Left lobe of liver (tissue), 2 donors: ENCODE measurements at regions not wholly inside any gene's neighbourhood (a gene's known extent, or its start where the extent isn't known, plus 50 kb on each side); places are given as distances from the start of the nearest gene placed in this dataset.

ENCODE experiments used
- ATAC-seq: fragments of 200-7000 bp; cut with Tn5 transposase; one replicate; pipeline ENCODE4 v1.9.1; 2020; ENCODE audit warnings: mild to moderate bottlenecking, moderate library complexity
- DNase-seq: peaks from one replicate; pipeline ENCODE4 v3.0.0-alpha.2; 2020; ENCODE audit warnings: low spot score
- donor health status: DM: no; HTN: no; CAD: no; lungs with moderate emphysema.
- donor health status: DM: no; HTN: yes; CAD: no.

DNA sequence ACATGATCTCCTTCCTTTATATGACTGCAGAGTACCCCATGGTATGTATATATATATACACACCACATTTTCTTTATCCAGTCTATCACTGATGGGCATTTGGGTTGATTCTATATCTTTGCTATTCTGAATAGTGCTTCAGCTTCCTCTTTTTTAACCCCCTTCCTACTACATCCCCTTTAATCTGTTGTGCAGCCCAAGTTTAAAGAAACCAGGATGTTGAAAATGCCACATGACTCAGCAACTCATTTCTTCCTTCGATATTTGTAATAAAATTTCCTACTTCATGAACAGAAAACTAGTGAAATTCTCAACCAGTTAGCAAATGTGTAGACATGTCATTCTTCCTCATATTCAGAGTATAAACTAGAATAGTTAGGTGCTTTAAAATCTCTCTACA is 1245.7 kb upstream of the SORCS1 start:
- ATAC-seq, result no peak
- no peak for DNase-seq

DNA sequence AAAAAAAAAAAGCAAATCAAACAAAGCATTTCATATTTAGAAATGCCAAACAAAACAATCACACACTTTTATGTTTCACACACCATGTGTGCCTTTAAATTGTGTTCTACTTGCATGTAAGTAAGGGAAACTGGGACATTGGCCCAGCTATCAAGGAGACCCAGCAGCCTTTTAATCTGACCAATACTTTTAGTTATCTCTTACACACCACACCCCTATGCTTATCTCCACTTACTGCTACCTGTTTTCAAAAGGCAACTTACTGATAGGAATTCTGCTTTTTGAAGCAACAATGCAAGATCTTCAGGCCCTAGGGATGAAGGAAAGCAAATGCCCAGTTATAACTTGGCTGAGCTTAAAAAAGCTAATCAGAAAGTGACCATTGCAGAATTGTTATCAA is 1244.8 kb upstream of the SORCS1 start:
- ATAC-seq (no peak), DNase-seq (no peak)

DNA sequence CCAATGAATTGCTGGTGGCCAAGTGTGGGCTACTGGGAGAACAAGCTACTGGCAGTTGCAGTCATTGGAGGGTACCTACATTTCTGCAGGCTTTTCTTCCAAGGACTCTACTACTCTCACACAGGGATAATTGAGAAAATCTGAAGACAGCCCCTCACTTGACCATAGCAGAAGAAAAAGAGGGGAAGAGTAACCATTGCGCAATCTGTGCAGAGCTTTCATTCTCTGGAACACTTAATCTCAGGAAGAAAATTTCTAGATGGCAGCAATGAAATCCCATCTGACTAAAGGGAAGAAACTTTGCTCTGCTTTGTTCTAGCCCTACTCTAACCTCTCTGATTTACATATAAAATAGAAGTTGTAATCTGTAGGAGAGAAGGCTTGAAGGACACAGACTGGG is 1239.6 kb upstream of the SORCS1 start:
- no peak for DNase-seq
- ATAC-seq, result no peak

DNA sequence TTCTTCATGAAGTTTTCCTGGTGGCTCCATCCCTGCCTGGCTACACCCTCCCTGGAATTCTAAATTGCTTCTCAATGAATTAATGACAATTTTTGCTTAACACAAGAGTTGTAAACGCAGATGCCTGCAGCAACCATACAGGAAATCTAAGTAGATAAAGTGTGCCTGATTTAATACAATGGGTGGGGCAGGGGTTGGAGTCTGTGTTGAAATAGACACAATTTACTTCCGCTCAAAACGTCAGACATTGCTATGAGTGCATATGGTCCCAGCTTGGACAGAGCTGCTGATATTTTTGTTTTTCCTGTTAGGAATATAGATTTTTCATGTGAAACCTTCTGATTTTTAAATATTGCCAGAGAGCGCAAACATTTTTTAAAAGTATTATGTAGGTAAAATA is 1235.0 kb upstream of the SORCS1 start:
- DNase-seq, result no peak

DNA sequence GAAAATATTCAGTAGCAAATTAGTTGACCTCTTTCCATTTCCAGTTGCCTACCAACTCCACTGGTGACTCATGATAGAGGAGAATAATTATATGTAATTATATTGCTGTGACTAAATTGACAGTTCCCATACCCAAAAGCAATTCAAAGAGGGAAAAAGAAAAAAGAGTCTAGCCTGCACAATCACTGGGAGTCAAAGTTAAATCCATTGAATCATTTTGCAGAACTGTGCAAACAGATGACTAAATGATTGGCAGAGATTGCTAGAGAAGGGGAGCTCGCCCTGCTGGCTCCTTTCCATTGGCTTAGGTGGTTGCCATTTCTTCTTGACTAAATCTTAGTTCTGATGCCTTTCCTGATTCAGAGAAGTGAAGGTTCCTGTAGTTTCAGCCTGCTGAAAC is 1228.6 kb upstream of the SORCS1 start:
- ATAC-seq, result no peak
- no peak for DNase-seq

More for the DNA sequence above, 1235.0 kb upstream of the SORCS1 start:
- no peak for ATAC-seq

DNA sequence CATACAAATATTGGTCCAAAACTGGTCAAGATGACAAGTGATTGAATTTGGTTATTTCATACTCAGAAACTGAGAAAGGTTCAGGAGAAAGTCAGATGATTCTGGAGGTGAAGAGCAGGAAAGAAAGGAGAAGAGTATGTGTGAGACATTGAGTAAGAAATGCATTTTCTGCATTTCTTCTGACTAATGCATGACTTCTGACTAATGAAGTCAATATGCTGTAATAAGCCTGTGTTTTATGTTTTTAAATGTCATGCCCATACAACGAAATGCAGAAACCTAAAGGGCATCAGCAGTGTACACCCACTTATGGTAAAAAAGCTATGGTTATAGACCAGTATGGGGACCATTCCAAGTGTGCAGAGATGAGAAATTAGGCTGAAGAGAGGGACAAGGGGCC is 1227.8 kb upstream of the SORCS1 start:
- ATAC-seq (no peak), DNase-seq (no peak)

DNA sequence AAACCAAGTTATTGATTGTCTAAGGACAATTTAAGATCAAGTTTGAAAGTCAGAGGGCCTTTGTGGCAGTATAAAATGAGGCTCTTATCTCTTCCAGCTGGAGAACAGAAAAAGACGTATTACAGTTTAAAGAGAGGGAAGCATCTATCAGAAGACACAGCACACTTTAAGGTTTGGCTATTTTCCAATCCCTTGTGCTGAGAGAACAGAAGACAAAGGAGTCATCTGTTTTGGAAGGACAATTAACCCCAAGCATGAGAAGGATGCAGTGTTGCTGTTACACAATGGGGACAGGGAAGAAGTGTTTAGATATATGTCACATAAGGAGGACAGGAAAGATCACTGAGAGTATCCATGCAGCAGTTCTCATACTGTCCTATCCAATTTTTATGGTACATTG is 1224.2 kb upstream of the SORCS1 start:
- DNase-seq, result no peak
- ATAC-seq, result no peak

DNA sequence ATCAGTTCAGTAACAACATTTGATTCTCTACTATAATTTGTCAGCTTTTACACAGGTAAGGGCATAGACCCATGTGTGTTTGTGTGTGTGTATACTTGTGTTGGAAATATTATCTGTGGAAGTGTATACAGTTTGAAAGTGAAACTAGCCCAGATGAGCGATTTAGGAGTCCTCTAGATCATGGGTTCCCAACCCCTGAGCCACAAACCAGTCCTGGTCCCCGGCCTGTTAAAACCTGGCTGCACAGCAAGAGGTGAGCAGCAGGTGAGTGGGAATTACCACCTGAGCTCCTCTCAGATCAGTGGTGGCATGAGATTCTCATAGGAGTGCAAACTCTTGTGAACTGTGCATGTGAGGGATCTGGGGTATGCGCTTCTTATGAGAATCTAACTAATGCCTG is 1221.5 kb upstream of the SORCS1 start:
- ATAC-seq, result no peak
- no peak for DNase-seq

DNA sequence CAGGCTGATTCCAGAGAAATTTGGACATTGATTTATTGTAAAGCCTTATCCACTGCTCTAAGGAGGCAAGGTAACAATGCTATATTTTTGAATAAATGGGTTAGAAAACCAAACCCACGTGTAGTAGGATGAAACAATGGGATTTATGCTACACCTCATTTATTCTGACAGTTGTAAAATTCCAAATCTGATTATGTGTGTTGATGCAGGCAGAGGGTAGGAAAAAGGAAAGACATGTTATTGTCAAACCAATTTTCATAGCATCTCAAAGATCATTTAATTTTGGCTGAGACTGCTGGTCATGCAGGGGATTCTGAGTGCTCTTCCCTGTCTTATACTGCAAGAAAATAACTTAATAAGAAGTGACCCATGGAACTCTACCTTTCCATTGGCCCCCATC is 1219.9 kb upstream of the SORCS1 start:
- no peak for DNase-seq
- ATAC-seq, result no peak

DNA sequence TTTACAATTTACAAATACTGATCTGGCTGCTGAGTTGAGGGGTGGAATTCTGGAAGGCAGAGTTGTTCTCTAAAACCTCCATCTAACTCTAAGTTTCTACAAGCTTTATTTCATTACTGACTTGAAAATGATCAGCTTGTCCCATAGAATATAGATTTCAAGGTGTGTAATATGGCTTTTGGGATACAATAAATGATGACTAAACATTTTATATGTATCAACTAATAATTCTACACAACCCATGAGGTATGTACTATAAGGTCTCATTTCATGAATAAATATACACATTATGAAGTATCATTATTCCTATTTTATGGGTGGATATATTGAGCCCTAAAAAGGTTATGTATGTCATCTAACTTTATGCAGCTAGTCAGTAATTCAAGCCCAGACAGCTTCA is 1214.3 kb upstream of the SORCS1 start:
- DNase-seq (no peak), ATAC-seq (no peak)

DNA sequence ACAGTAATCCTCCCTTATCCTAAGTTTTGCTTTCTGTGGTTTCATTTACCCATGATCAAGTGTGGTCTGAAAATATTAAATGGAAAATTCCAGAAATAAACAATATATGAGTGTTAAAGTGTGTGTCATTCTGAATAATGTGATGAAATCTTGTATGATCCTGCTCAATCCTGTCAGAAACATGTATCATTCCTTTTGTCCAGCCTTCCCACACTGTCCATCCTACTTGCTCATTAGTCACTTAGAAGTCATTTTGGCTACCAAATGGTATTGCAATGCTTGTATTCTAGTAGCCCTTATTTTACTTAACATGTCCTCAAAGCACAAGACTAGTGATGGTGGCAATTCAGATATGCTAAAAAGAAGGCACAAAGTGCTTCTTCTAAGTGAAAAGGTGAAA is 1211.2 kb upstream of the SORCS1 start:
- DNase-seq (no peak), ATAC-seq (no peak)

DNA sequence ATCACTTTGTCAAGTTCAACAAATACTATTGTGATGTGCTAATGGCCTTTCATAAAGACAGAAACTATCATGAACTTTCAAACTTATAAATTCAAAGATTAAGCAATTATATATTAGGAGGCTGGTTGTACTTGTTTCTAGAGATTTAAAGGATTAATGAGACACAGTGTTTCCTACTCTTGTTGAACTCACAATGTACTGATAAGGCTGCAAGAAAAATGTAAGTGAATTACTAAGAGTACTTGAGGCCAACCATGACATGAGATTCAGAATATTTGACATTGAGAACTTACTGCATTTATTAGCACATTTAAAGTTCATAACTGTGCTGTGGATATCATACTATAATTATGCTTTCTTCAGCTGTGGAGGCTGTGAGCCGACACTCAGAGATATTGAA is 1210.5 kb upstream of the SORCS1 start:
- ATAC-seq, result no peak
- DNase-seq, result no peak

DNA sequence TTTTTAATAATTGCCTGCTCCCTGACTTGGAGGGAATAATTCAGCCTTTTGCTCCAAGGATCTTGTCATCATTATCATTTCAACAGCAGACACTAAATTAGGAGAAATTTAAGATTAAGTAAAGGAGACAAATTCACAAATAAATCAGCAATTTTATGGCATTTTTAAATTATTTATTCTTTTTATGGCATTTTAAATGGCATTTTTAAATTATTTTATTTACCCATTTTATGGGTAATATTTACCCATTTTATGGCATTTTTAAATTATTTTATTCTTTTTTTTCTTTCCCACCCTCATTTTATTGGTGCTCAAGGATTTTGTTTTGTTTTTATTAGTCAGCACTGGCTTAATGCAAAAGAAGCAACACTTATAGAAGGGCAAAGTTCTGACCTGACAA is 1201.0 kb upstream of the SORCS1 start:
- DNase-seq (no peak), ATAC-seq (no peak)

DNA sequence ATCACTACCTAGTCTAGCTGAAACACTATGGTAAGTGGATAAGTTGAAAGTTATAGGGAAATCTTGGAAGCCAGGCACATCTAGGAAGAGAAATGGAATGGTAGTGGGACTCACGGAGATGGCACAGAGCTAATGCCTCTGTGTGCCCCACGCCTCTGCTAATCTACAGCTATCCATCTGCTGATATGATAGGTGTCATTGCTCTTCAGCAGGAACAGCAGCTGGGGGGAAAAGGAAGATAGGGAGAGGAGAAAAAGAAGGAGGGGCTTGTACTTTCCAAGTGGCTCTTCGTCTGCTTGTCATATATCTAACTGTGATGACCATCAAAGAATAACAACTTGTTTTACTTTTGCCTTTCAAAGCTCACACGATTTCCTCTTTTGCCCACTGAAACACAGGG is 1199.1 kb upstream of the SORCS1 start:
- no peak for DNase-seq

DNA sequence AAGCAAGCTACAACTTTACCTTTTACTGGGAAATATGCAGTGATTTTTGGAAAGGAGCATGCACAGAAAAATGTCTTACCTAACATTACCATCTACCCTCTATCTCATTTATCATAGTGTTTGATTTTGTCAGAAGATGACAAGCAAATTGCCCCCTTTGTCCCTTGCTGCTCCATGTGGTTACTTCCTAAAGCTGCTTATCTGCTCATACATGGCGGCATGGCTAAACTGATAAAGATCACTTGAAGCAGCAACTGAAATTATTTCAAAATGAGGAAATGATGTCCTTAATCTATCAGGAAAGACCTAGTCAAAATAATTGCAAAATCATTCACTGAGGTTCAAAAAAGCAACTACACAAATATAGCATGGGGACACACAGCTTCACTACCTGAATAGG is 1198.5 kb upstream of the SORCS1 start:
- ATAC-seq (no peak), DNase-seq (no peak)

More for the DNA sequence above, 1199.1 kb upstream of the SORCS1 start:
- ATAC-seq, result no peak

DNA sequence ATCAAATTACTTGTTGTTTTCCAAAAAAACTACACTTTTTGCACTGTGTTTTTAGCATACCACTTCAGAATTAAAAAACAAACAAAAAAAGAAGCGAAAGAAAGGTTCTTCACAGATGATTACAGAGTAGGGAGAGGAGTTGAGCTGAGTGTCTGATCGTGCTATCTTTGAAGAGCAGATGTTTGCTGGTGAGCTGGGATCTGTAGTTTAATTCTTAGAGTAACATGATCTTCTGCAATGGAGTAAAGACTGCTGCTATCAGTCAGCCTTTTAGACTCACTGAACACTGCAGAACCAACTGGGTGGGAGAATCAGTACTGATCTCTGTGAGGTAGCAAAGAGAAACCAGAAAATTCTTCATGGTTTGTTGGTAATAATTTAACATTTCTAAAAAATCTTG is 1197.8 kb upstream of the SORCS1 start:
- DNase-seq (no peak), ATAC-seq (no peak)

DNA sequence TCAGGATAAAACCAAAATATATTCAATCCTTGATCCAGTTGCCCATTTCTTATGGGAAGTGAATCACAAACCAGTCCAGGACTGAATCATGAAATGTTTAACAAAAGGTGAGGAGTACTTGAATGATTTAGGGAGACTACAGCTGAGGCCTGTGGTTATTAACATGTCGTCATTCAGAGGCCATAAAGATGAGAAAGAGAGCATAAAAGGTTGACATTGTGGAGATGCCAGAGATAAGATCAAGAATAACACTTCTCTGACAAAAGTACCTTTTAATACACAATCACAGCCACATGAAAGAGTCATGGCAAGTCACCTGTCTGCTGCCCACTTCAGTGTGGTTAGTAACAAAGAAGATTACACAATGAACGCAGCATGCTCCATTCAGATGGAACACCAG is 1195.7 kb upstream of the SORCS1 start:
- no peak for DNase-seq
- ATAC-seq, result no peak

DNA sequence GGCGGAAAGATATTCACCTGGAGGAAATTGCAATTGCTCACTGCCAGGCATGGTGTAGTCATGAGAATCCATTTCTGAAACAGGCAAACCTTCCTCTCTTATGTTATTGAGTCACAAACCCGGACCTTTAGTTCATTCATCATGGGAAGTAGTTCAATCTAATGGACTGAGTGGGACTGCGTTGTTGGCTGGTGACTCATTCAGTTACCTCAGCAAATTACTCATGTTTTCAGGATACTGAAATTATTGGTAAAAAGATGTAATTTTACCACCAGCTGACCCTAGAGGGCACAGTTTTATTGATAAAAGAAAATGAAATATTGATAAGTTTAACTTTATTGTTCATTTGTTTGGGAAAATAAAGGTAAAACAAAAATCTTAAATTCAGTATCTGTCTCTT is 1194.4 kb upstream of the SORCS1 start:
- ATAC-seq (no peak), DNase-seq (no peak)

DNA sequence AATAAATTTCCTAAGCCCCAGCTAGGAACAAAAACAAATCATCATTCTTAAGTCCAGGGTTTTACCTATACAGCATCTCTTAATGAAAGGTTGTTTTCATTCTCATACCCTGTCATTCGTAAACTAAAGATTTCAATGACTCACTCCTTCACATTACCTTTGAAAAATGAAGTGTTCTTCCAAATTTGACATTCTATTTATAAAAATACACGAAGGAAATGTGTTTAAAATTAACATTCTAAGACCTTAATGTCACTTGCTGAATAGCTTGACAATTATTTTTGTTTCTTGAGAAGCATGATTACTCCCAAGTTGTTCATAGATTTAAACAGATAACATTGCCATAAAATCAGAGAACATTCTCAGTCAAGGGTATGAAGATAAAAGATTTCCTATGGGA is 1188.3 kb upstream of the SORCS1 start:
- ATAC-seq, result no peak
- DNase-seq, result no peak

DNA sequence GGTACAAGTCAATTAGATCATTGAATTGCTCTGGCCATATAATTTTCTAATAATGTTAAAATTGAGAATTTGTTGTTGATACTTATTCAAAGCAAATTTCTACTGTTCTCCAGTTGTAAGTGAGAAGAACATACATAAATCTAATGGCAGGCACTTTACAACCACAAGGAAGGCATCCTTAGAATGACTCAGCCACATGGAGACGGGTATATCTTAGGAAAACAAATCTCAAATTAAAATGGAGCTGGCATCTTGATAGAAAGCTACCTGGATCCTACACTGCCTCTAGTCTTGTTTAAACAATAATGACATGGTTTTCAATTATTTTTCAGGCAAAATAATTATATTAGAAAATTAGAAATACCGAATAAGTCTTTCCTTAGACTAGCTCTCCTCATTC is 1183.7 kb upstream of the SORCS1 start:
- DNase-seq, result no peak
- ATAC-seq, result no peak

DNA sequence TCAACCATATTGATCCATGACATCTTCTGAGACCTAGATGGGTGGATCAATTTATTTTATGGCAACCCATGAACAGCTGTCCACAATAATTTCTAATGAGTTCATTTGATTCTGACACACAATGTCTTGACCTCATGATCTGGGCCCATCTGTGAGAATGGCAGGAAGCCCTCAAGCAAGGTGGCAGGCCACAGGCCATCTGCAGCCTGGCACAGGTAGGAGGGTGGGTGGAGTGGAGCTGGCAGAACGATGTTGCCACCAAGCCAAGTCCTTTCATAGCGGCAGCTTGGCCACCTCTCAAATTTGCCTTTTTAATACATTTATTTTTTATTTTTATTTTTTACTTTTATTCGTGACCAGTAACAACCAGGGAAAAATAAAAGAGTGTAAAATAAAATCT is 1181.6 kb upstream of the SORCS1 start:
- ATAC-seq, result no peak
- DNase-seq, result no peak

DNA sequence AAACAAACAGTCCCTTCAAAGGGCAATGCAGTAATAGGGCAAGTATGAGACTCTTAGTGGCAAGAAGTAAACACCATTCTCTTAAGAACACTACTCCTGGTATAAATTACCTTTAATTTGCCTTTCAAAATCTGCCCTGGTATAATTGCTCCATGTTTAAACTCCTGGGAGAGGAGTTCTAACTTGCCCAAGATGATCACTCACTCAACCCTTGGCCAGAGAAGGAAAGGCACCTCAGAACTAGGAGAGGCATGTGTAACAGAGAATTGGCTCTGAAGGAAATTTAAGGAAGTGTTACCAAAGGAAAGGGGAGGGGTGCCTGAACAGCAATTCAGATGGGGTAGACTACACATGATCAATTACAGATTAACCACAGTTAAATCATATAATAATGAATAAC is 1173.6 kb upstream of the SORCS1 start:
- ATAC-seq, result no peak

DNA sequence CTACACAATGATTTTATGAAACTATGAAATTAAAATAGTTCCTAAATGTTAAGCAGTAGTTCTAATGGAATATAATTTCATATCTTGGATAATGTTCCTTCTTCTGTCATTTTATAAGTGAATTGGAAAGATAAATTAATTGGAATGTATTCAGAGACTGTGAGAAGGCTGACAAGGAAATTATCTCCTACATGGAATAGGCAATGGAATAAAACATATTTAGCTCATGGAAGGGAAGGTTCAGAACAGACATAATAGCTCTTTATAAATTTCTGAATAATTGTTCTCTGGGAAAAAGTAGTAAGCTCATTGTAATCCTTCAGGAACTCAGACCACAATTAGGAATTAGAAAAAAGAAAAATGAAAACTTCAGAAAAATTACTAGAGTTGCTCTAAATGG is 1172.3 kb upstream of the SORCS1 start:
- no peak for ATAC-seq
- no peak for DNase-seq

More for the DNA sequence above, 1173.6 kb upstream of the SORCS1 start:
- no peak for DNase-seq

DNA sequence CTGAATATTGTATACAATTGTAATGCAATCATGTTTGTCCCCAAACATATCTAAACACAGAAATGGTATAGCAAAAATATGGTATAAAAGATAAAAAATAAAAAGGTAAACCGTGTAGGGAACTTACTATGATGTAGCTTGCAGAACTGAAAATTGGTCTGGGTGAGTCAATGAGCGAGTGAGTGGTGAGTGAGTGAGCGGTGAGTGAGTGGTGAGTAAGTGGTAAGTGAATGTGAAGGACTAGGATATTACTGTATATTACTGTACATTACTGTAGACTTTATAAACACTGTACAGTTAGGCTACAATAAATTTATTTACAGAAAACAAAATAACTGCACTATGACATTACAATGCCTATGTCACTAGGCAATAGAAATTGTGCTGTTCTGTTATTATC is 1163.2 kb upstream of the SORCS1 start:
- ATAC-seq, result no peak
- no peak for DNase-seq
